SK-N-SH (cell line): ENCODE measurements at regions not wholly inside any gene's neighbourhood (a gene's known extent, or its start where the extent isn't known, plus 50 kb on each side); places are given as distances from the start of the nearest gene placed in this dataset.

Experiments
- CTCF ChIA-PET: fragments of 300-600, 350-600 bp; formaldehyde crosslinking; extraction: SDS; loops from one replicate; lab custom pipeline; 2021; lab: Yijun Ruan, JAX
- POLR2A ChIA-PET: fragments of 350-600 bp; sonication (Branson Sonifier 250); formaldehyde crosslinking; extraction: SDS; loops from one replicate; lab custom pipeline; 2020; ENCODE audit warnings: antibody characterized with exemption, inconsistent platforms; lab: Yijun Ruan, JAX
- DNase-seq: peaks from one replicate; pipeline ENCODE4 v3.0.0; 2012
- H2AFZ ChIP-seq: fragments of 200-600 bp; sonication (generic); 2 replicates; pipeline ENCODE4 v1.8.1; 2016; ENCODE audit warnings: antibody characterized with exemption, mild to moderate bottlenecking, low read depth
- H3F3A ChIP-seq: fragments of 200-600 bp; sonication (generic); replicated peaks from 2 replicates; pipeline ENCODE3; 2016; ENCODE audit warnings: antibody characterized with exemption, mild to moderate bottlenecking; ENCODE audit not compliant: insufficient read depth
- H3K27ac ChIP-seq, 2 experiments: fragments of 200-500 bp in 1 of 2; fragments of 200-600 bp in 1 of 2; sonication (Bioruptor generic) in 1 of 2; sonication (generic), shearing (Covaris generic) in 1 of 2; 2 replicates each; pipeline versions ENCODE4 v1.5.1 to v1.6.1; 2014 to 2016; ENCODE audit warnings: low read depth in 2 of 2, inconsistent platforms in 1 of 2, low read length in 1 of 2, mild to moderate bottlenecking in 1 of 2, mixed read lengths in 1 of 2
- H3K27me3 ChIP-seq: fragments of 200-600 bp; sonication (generic), shearing (Covaris generic); 2 replicates; pipeline ENCODE4 v1.6.1; 2016; ENCODE audit warnings: mixed run types; ENCODE audit not compliant: insufficient read depth
- H3K36me3 ChIP-seq, 2 experiments: fragments of 200-500 bp in 1 of 2; fragments of 200-600 bp in 1 of 2; sonication (Bioruptor generic) in 1 of 2; sonication (generic) in 1 of 2; replicated peaks in 1 of 2; 2 replicates each; pipeline versions ENCODE3 to v1.5.1; 2014 to 2016; ENCODE audit warnings: low read length in 1 of 2, mild to moderate bottlenecking in 1 of 2; ENCODE audit not compliant: insufficient read depth in 2 of 2, control insufficient read depth in 1 of 2
- H3K4me1 ChIP-seq, 2 experiments: fragments of 200-500 bp in 1 of 2; fragments of 200-600 bp in 1 of 2; sonication (Bioruptor generic) in 1 of 2; sonication (generic), shearing (Covaris generic) in 1 of 2; 2 replicates each; pipeline versions ENCODE4 v1.5.1 to v1.6.1; 2014 to 2016; ENCODE audit warnings: low read depth in 1 of 2, low read length in 1 of 2, mixed run types in 1 of 2; ENCODE audit not compliant: insufficient read depth in 2 of 2, control insufficient read depth in 1 of 2
- H3K4me2 ChIP-seq: fragments of 200-600 bp; sonication (generic), shearing (Covaris generic); 2 replicates; pipeline ENCODE4 v1.6.1; 2017; ENCODE audit warnings: mixed run types
- H3K4me3 ChIP-seq, 2 experiments: fragments of 200-500 bp in 1 of 2; fragments of 200-600 bp in 1 of 2; sonication (Bioruptor generic) in 1 of 2; sonication (generic), shearing (Covaris generic) in 1 of 2; 2 replicates each; pipeline versions ENCODE4 v1.5.1 to v1.8.1; 2014 to 2016; ENCODE audit warnings: low read depth in 2 of 2, inconsistent platforms in 1 of 2, low read length in 1 of 2, mild to moderate bottlenecking in 1 of 2, mixed read lengths in 1 of 2, moderate library complexity in 1 of 2
- H3K79me2 ChIP-seq: fragments of 200-600 bp; sonication (generic); 2 replicates; pipeline ENCODE4 v1.8.1; 2017; ENCODE audit warnings: mild to moderate bottlenecking; ENCODE audit not compliant: insufficient read depth
- H3K9ac ChIP-seq: fragments of 200-600 bp; sonication (generic); 2 replicates; pipeline ENCODE4 v1.6.1; 2017; ENCODE audit warnings: mixed run types
- H3K9me2 ChIP-seq: fragments of 200-600 bp; sonication (generic); 2 replicates; pipeline ENCODE4 v1.6.1; 2017; ENCODE audit warnings: mixed run types
- H3K9me3 ChIP-seq: fragments of 200-600 bp; sonication (generic); 2 replicates; pipeline ENCODE4 v1.6.1; 2017; ENCODE audit warnings: mixed run types, mild to moderate bottlenecking, moderate library complexity
- H4K20me1 ChIP-seq: fragments of 200-600 bp; sonication (generic); 2 replicates; pipeline ENCODE4 v1.6.1; 2017; ENCODE audit warnings: mild to moderate bottlenecking, mixed run types; ENCODE audit not compliant: insufficient read depth
- CHD2 ChIP-seq: fragments of 150-350 bp; IDR thresholded peaks from 2 replicates; pipeline ENCODE4 v1.6.1; 2018; ENCODE audit warnings: low read length; ENCODE audit not compliant: partially characterized antibody
- CTCF ChIP-seq: fragments of 200-600 bp; sonication (generic); IDR thresholded peaks from 2 replicates; pipeline ENCODE4 v1.6.1; 2017; ENCODE audit warnings: antibody characterized with exemption, mild to moderate bottlenecking, moderate library complexity
- ELF1 ChIP-seq: IDR thresholded peaks from 2 replicates; pipeline ENCODE4 v1.4.0; 2012
- EP300 ChIP-seq, 2 experiments: IDR thresholded peaks; 2 replicates each; pipeline versions ENCODE4 v1.4.0 to v1.6.1; 2012; ENCODE audit warnings: borderline replicate concordance in 1 of 2, low read depth in 1 of 2, low read length in 1 of 2
- EZH2phosphoT487 ChIP-seq: fragments of 200-600 bp; sonication (generic); IDR thresholded peaks from 2 replicates; pipeline ENCODE4 v1.6.1; 2017; ENCODE audit warnings: low read depth, mixed run types, mild to moderate bottlenecking, antibody characterized with exemption, moderate library complexity, borderline replicate concordance
- FOSL2 ChIP-seq: IDR thresholded peaks from 2 replicates; pipeline ENCODE4 v1.4.0; 2012; ENCODE audit warnings: low read depth, mild to moderate bottlenecking, moderate library complexity, borderline replicate concordance
- FOXM1 ChIP-seq: IDR thresholded peaks from 2 replicates; pipeline ENCODE4 v1.4.0; 2012; ENCODE audit warnings: low read depth, mild to moderate bottlenecking
- GABPA ChIP-seq: IDR thresholded peaks from 2 replicates; pipeline ENCODE4 v1.4.0; 2012; ENCODE audit warnings: low read depth, mild to moderate bottlenecking
- GATA2 ChIP-seq: sonication (generic); formaldehyde crosslinking; IDR thresholded peaks from 2 replicates; pipeline ENCODE4 v1.5.0; 2020; ENCODE audit warnings: mild to moderate bottlenecking, missing genetic modification reagents
- NFIC ChIP-seq: IDR thresholded peaks from 2 replicates; pipeline ENCODE4 v1.4.0; 2012; ENCODE audit warnings: borderline replicate concordance
- NRF1 ChIP-seq: IDR thresholded peaks from 2 replicates; pipeline ENCODE4 v1.6.1; 2012; ENCODE audit warnings: low read depth, mild to moderate bottlenecking, low read length
- POLR2AphosphoS5 ChIP-seq: IDR thresholded peaks from 2 replicates; pipeline ENCODE4 v1.6.1; 2012; ENCODE audit warnings: low read depth, low read length
- RAD21 ChIP-seq: IDR thresholded peaks from 2 replicates; pipeline ENCODE4 v1.6.1; 2012; ENCODE audit warnings: mild to moderate bottlenecking, low read length
- RCOR1 ChIP-seq: fragments of 150-350 bp; IDR thresholded peaks from 2 replicates; pipeline ENCODE4 v1.6.1; 2017; ENCODE audit warnings: antibody characterized with exemption, low read length
- RFX5 ChIP-seq: IDR thresholded peaks from 2 replicates; pipeline ENCODE4 v1.6.1; 2012; ENCODE audit warnings: mild to moderate bottlenecking, improper control_type of control experiment, low read length
- SIN3A ChIP-seq: IDR thresholded peaks from 2 replicates; pipeline ENCODE4 v1.6.1; 2012; ENCODE audit warnings: low read depth, mild to moderate bottlenecking, low read length, moderate library complexity, borderline replicate concordance
- SMC3 ChIP-seq: IDR thresholded peaks from 2 replicates; pipeline ENCODE4 v1.6.1; 2012; ENCODE audit warnings: low read depth, low read length, improper control_type of control experiment
- TAF1 ChIP-seq: IDR thresholded peaks from 2 replicates; pipeline ENCODE4 v1.6.1; 2012; ENCODE audit warnings: low read depth, mild to moderate bottlenecking, low read length, moderate library complexity, borderline replicate concordance
- TCF12 ChIP-seq: IDR thresholded peaks from 2 replicates; pipeline ENCODE4 v1.4.0; 2012
- USF1 ChIP-seq: IDR thresholded peaks from 2 replicates; pipeline ENCODE4 v1.4.0; 2012; ENCODE audit warnings: low read depth, borderline replicate concordance
- YY1 ChIP-seq: IDR thresholded peaks from 2 replicates; pipeline ENCODE4 v1.4.0; 2012; ENCODE audit warnings: low read depth, mild to moderate bottlenecking
- WGBS: methylation state at CpG from one replicate; pipeline ENCODE4 v1.1.6; 2017; ENCODE audit warnings: low lambda C conversion rate; 5-methylcytosine and 5-hydroxymethylcytosine counted together
- TF ChIP-seq, protein P1 (sequence below): IDR thresholded peaks from 2 replicates; pipeline ENCODE4 v1.6.1; 2012; ENCODE audit warnings: mild to moderate bottlenecking, low read depth, low read length, moderate library complexity
- TF ChIP-seq, protein P2 (sequence below): IDR thresholded peaks from 2 replicates; pipeline ENCODE4; 2012

DNA sequence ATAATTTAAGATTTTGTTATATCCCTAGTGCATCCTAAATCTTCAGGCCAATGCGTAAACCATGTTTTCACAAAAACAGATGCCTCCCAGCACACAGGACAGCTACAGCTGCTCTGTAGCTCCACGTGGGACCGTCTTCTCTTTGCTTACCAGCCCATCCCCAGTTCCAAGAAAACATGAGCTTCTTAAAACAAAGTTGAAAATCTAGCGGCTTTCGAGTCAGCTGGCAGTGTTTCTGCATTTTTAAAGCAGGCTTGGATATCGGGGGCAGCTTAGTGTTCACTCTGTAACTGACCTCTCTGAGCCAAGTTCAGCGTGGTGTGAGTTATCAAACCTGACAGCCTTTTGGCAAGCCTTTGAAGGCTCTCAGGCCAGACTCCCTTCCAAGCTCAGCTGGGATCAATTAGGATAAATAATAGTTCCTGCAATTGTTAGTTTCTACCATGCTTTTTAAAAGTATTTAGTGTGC, 881.5 kb downstream of the LTN1 start (continued):
- TF ChIP-seq EP300 (IDR thresholded peaks at IDR 0.05; ENCODE audit: borderline replicate concordance in 1 of 2, low read depth in 1 of 2, low read length in 1 of 2): peak; percentile 92 to 99
- TF ChIP-seq GABPA: no peak
- peak; percentile 8; the same call in 1 of the 2 replicates for TF ChIP-seq USF1
- TF ChIP-seq POLR2AphosphoS5: peak; percentile 91
- TF ChIP-seq CHD2: peak; percentile 86
- TF ChIP-seq RCOR1: peak; percentile 96
- TF ChIP-seq SIN3A: peak; percentile 93; the same call in 1 of the 2 replicates
- peak; percentile 100 for TF ChIP-seq TCF12
- TF ChIP-seq NFIC: peak; percentile 100
- peak; percentile 22; the same call in 1 of the 2 replicates for TF ChIP-seq SMC3
- no peak for TF ChIP-seq ELF1
- no peak for TF ChIP-seq NRF1
- no peak for TF ChIP-seq CTCF
- no peak for TF ChIP-seq RFX5
- no peak; the same call in none of the 2 replicates for TF ChIP-seq RAD21
- peak; percentile 41; the same call in 1 of the 2 replicates for TF ChIP-seq FOSL2
- TF ChIP-seq, protein P1, sequence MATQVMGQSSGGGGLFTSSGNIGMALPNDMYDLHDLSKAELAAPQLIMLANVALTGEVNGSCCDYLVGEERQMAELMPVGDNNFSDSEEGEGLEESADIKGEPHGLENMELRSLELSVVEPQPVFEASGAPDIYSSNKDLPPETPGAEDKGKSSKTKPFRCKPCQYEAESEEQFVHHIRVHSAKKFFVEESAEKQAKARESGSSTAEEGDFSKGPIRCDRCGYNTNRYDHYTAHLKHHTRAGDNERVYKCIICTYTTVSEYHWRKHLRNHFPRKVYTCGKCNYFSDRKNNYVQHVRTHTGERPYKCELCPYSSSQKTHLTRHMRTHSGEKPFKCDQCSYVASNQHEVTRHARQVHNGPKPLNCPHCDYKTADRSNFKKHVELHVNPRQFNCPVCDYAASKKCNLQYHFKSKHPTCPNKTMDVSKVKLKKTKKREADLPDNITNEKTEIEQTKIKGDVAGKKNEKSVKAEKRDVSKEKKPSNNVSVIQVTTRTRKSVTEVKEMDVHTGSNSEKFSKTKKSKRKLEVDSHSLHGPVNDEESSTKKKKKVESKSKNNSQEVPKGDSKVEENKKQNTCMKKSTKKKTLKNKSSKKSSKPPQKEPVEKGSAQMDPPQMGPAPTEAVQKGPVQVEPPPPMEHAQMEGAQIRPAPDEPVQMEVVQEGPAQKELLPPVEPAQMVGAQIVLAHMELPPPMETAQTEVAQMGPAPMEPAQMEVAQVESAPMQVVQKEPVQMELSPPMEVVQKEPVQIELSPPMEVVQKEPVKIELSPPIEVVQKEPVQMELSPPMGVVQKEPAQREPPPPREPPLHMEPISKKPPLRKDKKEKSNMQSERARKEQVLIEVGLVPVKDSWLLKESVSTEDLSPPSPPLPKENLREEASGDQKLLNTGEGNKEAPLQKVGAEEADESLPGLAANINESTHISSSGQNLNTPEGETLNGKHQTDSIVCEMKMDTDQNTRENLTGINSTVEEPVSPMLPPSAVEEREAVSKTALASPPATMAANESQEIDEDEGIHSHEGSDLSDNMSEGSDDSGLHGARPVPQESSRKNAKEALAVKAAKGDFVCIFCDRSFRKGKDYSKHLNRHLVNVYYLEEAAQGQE: peak; percentile 31; the same call in 1 of the 2 replicates

- no peaks in the 10 kb centered on the region for H3K27me3 ChIP-seq
- no peaks in the 10 kb centered on the region for H3K9me2 ChIP-seq
- no peak overlapping the region for H3K9ac ChIP-seq
- no peaks in the 10 kb centered on the region for H3K36me3 ChIP-seq
- no peak for TF ChIP-seq TAF1
- no peak for TF ChIP-seq POLR2AphosphoS5
- no peak for TF ChIP-seq GABPA
- TF ChIP-seq GATA2 (CRISPR knock-in tag): no peak
- TF ChIP-seq, protein P2, sequence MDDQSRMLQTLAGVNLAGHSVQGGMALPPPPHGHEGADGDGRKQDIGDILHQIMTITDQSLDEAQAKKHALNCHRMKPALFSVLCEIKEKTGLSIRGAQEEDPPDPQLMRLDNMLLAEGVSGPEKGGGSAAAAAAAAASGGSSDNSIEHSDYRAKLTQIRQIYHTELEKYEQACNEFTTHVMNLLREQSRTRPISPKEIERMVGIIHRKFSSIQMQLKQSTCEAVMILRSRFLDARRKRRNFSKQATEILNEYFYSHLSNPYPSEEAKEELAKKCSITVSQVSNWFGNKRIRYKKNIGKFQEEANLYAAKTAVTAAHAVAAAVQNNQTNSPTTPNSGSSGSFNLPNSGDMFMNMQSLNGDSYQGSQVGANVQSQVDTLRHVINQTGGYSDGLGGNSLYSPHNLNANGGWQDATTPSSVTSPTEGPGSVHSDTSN: no peak
- TF ChIP-seq NRF1: no peak
- TF ChIP-seq ELF1: no peak
- no peak for TF ChIP-seq FOXM1
- TF ChIP-seq EZH2phosphoT487: no peak
- TF ChIP-seq RCOR1: no peak
- no peak for TF ChIP-seq CTCF
- no peak for TF ChIP-seq NFIC
- TF ChIP-seq YY1: no peak
- 78% methylated on average over 3 of the region's 3 CpGs for WGBS
- peak overlapping the region in 1 of 2 experiments; percentile 23; a peak in 2 of 4 replicates for H3K4me3 ChIP-seq
- POLR2A ChIA-PET: interaction anchor here (1.2 to 1.6 kb wide), 2 partner anchors 146 to 1265 kb away, joined by 4 to 5 read pairs; no protein-coding TSS in a partner anchor
- no peaks in the 10 kb centered on the region for H4K20me1 ChIP-seq
- H3K4me2 ChIP-seq: peak overlapping the region; percentile 62
- H3F3A ChIP-seq: peaks cover 11% of the 10 kb centered on the region
- H3K4me1 ChIP-seq: peaks cover 0 to 21% of the 10 kb centered on the region in 2 experiments; a peak in 2 of 4 replicates
- no peak for DNase-seq
- CTCF ChIA-PET: interaction anchor here (1.0 to 2.3 kb wide), 7 partner anchors 37 to 1265 kb away, joined by 3 to 9 read pairs (median 4); no protein-coding TSS in a partner anchor
- peak overlapping the region; percentile 45 for H2AFZ ChIP-seq
- no peaks in the 10 kb centered on the region for H3K9me3 ChIP-seq
- no peaks in the 10 kb centered on the region for H3K79me2 ChIP-seq
- H3K27ac ChIP-seq: peak overlapping the region; percentile 68 to 97; a peak in 3 of 4 replicates
These were observed 882.0 kb downstream of the LTN1 start for GRCh38 chr21:28110716-28111115.
